ENCODE measurements at regions not wholly inside any gene's neighbourhood (a gene's known extent, or its start where the extent isn't known, plus 50 kb on each side); places are given as distances from the start of the nearest gene placed in this dataset.

DNA sequence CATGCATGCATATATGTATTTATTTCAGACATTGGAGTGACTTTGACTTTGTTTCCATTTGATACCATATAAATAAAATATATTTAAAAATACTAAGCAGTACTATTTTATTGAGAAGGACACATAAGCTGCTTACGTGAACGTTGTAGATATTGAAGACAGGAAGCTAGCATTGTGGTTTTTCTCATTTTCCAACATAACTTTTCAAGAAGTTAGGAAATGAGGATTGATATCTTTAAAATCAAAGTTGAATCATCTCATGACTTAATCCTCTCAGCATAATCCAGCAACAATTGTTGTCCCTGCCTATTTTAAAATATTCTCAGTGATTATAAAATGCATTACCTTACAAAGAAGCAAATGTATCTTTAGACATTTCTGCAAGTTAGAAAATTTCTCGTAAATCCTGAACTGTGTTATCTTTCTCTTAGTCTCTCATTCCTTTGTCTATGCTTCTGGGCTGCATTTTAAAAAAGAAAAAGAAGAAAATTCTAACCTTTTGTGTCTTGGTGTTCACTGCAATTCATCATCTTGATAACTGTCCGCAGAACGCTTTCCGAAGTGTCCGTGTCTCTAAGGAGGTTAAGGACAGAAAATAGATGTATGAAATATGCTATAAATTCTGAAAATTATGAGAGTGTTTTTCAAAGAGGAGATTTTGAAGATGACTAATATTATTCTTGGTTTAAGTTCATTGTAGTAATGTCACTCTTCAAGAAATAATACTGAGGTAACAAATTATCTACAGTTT lies 1089.9 kb upstream of the CDH6 start:
- 95% methylated on average over 7 of the region's 7 CpGs; no CpG with 5 or more reads in 1 of the 2 experiments for WGBS, 2 experiments (ENCODE audit: extremely low coverage in 1 of 2, insufficient coverage in 1 of 2, insufficient read length in 1 of 2, insufficient replicate concordance in 2 of 2, low coverage in 1 of 2, low lambda C conversion rate in 2 of 2, missing lambda C conversion rate in 1 of 2)
- Histone ChIP-seq H3K56ac (replicated peaks; ENCODE audit: insufficient read length, low read depth, low read length) (no peak overlapping the region), H2BK20ac (ENCODE audit: low read length) (no peak overlapping the region), H2BK120ac (replicated peaks; ENCODE audit: low read depth, low read length) (no peak overlapping the region), H3K9ac (replicated peaks in 1 of 4; ENCODE audit: extremely low read depth in 1 of 4, low read depth in 3 of 4, low read length in 3 of 4) (no peak overlapping the region), H2BK5ac (ENCODE audit: low read depth, low read length) (no peak overlapping the region), H3K4ac (replicated peaks; ENCODE audit: insufficient read length, low read depth, low read length) (no peak overlapping the region), H3K79me1 (ENCODE audit: low read depth, low read length) (no peaks in the 10 kb centered on the region), H4K91ac (replicated peaks; ENCODE audit: insufficient read length, low read length) (no peak overlapping the region), H3K36me3 (ENCODE audit: control insufficient read depth in 2 of 4, insufficient read depth in 4 of 4, low read length in 3 of 4) (no peaks in the 10 kb centered on the region), H3K9me3 (ENCODE audit: insufficient read depth in 2 of 2, low read depth in 1 of 2, low read length in 1 of 2) (no peaks in the 10 kb centered on the region), H2BK12ac (ENCODE audit: low read depth, low read length) (no peak overlapping the region), H3K23ac (ENCODE audit: insufficient read length) (no peak overlapping the region), H4K5ac (ENCODE audit: insufficient read length, low read depth, low read length) (no peak overlapping the region), H2AK5ac (ENCODE audit: low read depth, low read length) (no peak overlapping the region), H4K20me1 (replicated peaks in 1 of 2; ENCODE audit: control insufficient read depth in 1 of 2, insufficient read depth in 2 of 2, low read length in 2 of 2) (no peaks in the 10 kb centered on the region), H2BK15ac (ENCODE audit: low read length) (no peak overlapping the region), H3K4me2 (ENCODE audit: insufficient read depth in 1 of 2, low read depth in 2 of 2, low read length in 2 of 2) (no peak overlapping the region), H3K27ac (ENCODE audit: low read depth, low read length) (no peak overlapping the region), H2AFZ (ENCODE audit: low read length) (no peak overlapping the region), H3K14ac (ENCODE audit: insufficient read length) (no peak overlapping the region), H3K27me3 (replicated peaks in 1 of 4; ENCODE audit: control insufficient read depth in 3 of 4, extremely low read depth in 1 of 4, insufficient read depth in 3 of 4, low read length in 3 of 4) (no peaks in the 10 kb centered on the region), H3K4me1 (replicated peaks in 1 of 4; ENCODE audit: control insufficient read depth in 3 of 4, insufficient read depth in 4 of 4, low read length in 3 of 4) (peaks cover 1 to 6% (median 4%) of the 10 kb centered on the region in 4 experiments; a peak in 3 of 7 replicates), H3K23me2 (ENCODE audit: low read depth, low read length) (no peaks in the 10 kb centered on the region), H3K79me2 (ENCODE audit: control insufficient read depth in 1 of 2, insufficient read depth in 2 of 2, low read length in 2 of 2) (no peaks in the 10 kb centered on the region), H3K18ac (ENCODE audit: extremely low read depth, low read length) (no peak overlapping the region), H4K8ac (ENCODE audit: extremely low read depth, insufficient read depth, low read length) (no peak overlapping the region), H3K4me3 (ENCODE audit: extremely low read depth in 1 of 4, insufficient read depth in 2 of 4, low read depth in 3 of 4, low read length in 4 of 4) (no peak overlapping the region)
- POLR2A ChIA-PET (ENCODE audit: partially characterized antibody), result no interaction called here
- CTCF ChIA-PET (ENCODE audit: partially characterized antibody), result no interaction called here
- no peak for DNase-seq (ENCODE audit: low read depth in 1 of 2, low spot score in 2 of 2)
- FAIRE-seq, result no peak
- TF ChIP-seq RFX5 (IDR thresholded peaks at IDR 0.05; ENCODE audit: borderline replicate concordance, low read depth, low read length) (no peak), EZH2 (IDR thresholded peaks at IDR 0.05; ENCODE audit: low read depth, low read length, severe bottlenecking) (no peak), RXRA (IDR thresholded peaks at IDR 0.05; ENCODE audit: insufficient read depth, low read depth, low read length) (no peak)

All from H1 (cell line).